ENCODE measurements at regions not wholly inside any gene's neighbourhood (a gene's known extent, or its start where the extent isn't known, plus 50 kb on each side); places are given as distances from the start of the nearest gene placed in this dataset.
"Not testable (repeated sequence)": the region's sequence is repeated elsewhere in the genome, so short reads cannot be mapped to it uniquely, and the experiment has no call there.

DNA sequence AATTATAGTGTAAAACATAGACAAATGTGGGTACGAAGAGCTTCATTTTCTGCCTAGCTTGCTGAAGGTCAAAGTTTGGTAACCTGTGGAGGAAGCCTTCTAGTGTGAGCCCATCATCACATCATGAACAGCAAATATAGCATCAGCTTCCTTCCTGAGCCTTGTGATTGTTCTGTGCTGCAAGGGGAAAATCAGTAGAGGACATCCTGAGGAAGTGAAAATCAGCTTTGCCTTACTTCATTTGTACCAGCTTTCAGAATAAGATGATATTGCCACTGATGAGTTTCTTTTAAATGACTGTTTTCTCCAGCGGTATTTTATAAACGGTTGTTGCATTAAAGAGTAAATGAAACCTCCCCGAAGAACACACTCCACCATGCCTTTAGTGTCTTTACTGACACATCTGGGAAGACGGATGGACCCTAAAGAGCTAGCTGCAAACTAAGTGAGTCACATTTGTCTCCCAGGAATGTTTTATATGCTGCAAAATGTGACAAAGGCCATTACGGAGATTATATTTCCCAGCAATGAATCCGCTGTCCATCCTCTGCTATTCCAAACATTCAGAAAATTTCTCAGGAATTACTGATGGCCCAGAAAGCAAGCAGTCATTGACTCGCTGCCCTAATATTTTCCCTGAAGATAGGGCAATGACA lies 1272.8 kb downstream of the SUCLG1 start (continued):
- no peak for TF ChIP-seq ZNF350 (tag by site-specific recombination; IDR thresholded peaks at IDR 0.05)
- TF ChIP-seq ZNF600 (tag by site-specific recombination; IDR thresholded peaks at IDR 0.05), result no peak

DNA sequence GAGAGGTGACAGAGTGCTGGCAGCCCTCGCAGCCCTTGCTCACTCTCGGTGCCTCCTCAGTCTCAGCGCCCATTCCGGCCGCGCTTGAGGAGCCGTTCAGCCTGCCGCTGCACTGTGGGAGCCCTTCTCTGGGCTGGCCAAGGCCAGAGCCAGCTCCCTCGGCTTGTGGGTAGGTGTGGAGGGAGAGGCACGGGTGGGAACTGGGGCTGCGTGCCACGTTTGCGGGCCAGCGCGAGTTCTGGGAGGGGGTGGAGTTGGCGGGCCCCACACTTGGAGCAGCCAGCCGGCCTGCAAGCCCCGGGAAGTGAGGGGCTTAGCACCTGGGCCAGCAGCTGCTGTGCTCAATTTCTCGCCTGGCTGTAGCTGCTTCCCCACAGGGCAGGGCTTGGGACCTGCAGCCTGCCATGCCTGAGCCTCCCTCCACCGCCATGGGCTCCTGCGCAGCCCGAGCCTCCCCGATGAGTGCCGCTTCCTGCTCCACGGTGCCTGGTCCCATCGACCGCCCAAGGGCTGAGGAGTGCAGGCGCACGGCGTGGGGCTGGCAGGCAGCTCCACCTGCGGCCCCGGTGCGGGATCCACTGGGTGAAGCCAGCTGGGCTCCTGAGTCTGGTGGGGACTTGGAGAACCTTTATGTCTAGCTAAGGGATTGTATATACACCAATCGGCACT lies 1278.1 kb downstream of the SUCLG1 start:
- H3K27ac ChIP-seq (ENCODE audit: extremely low read depth, low read depth, low read length); H3K9me3 ChIP-seq (ENCODE audit: control insufficient read depth, insufficient read depth, low read depth, low read length); H3K36me3 ChIP-seq (ENCODE audit: control insufficient read depth in 2 of 2, insufficient read depth in 1 of 2, low read length in 2 of 2); H3K4me1 ChIP-seq (ENCODE audit: control insufficient read depth, insufficient read depth, low read length); H3K4me3 ChIP-seq (ENCODE audit: low read depth, low read length); CTCF ChIA-PET: not testable (repeated sequence)
- POLR2A ChIA-PET, result interaction anchor here (0.6 kb wide), 1 partner anchor 11 kb away, joined by 5 read pairs; no protein-coding TSS in a partner anchor

DNA sequence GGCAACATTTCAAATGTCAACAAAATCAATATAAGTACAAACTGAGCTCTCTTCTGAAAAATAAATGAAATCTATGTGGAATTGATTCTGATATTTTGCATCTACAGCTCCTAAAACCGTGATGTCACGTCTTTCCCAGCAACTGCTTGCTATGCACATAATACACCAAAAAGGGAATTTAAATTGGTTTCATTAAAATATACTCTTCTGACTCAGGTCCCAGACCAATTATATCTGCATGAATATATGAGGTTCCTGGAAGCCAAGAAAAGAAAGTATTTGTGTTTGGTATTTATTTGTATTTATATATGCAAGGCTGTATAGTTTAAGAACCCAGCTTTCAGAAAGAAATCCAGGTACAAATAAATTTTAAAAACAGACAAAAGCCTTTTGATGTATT lies 1282.5 kb downstream of the SUCLG1 start:
- POLR2A ChIA-PET, result no interaction called here
- Histone ChIP-seq H3K9me3 (ENCODE audit: control insufficient read depth, insufficient read depth, low read depth, low read length) (no peaks in the 10 kb centered on the region), H3K4me3 (ENCODE audit: low read depth, low read length) (no peak overlapping the region), H3K36me3 (ENCODE audit: control insufficient read depth in 2 of 2, insufficient read depth in 1 of 2, low read length in 2 of 2) (no peaks in the 10 kb centered on the region), H3K27ac (ENCODE audit: extremely low read depth, low read depth, low read length) (no peak overlapping the region), H3K4me1 (ENCODE audit: control insufficient read depth, insufficient read depth, low read length) (no peaks in the 10 kb centered on the region)
- CTCF ChIA-PET, result no interaction called here
- TF ChIP-seq ZIC2 (tag by site-specific recombination; IDR thresholded peaks at IDR 0.05), result no peak

DNA sequence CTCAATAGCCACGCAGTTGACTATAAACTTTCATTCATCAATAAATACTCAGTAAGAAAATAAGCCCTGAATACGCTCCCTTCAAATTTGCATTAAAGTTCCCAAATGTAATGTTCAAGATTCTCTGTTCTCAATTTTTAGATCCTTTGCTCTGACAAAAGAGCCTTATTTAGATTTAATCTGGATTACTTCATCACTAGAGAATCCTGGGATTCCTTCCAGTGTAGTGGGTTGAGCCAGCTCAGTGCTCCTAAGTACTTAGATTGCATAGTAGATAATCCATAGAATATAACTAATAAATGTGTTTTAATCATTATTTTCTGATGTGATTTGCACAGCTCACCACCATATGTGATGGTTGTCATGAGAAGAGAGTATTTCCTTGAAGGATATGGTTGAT lies 1286.2 kb downstream of the SUCLG1 start:
- H3K4me3 ChIP-seq (ENCODE audit: low read depth, low read length), result no peak overlapping the region
- TF ChIP-seq KLF1 (tag by site-specific recombination; IDR thresholded peaks at IDR 0.05) (no peak), ZNF629 (tag by site-specific recombination; IDR thresholded peaks at IDR 0.05) (no peak), ZNF366 (tag by site-specific recombination; conservative IDR thresholded peaks at IDR 0.05) (no peak), ZNF555 (tag by site-specific recombination; conservative IDR thresholded peaks at IDR 0.05) (no peak), ZXDB (tag by site-specific recombination; IDR thresholded peaks at IDR 0.05) (no peak)
- H3K36me3 ChIP-seq (ENCODE audit: control insufficient read depth in 2 of 2, insufficient read depth in 1 of 2, low read length in 2 of 2), result no peaks in the 10 kb centered on the region
- no peaks in the 10 kb centered on the region for H3K9me3 ChIP-seq (ENCODE audit: control insufficient read depth, insufficient read depth, low read depth, low read length)
- no peak overlapping the region for H3K27ac ChIP-seq (ENCODE audit: extremely low read depth, low read depth, low read length)
- CTCF ChIA-PET, result no interaction called here
- H3K4me1 ChIP-seq (ENCODE audit: control insufficient read depth, insufficient read depth, low read length), result no peaks in the 10 kb centered on the region
- POLR2A ChIA-PET, result no interaction called here

DNA sequence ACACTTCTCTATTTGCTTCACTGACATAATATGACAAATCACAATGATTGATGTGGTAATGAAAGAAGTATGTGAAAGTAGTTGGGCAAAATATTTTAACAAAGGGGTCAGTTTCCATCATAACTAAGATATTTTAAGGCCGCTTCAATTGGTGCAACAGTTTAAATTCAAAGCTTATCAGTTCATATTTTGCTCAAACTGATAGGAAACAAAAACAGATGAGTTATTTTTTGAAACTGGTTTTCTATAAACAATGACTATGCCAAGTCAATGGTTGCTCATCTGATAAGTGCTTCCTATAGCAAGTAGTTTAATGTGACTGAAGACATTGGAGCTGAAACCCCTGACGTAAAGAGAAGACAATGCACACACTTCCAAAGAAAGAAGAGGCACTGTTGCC lies 1290.7 kb downstream of the SUCLG1 start:
- Histone ChIP-seq H3K36me3 (ENCODE audit: control insufficient read depth in 2 of 2, insufficient read depth in 1 of 2, low read length in 2 of 2) (no peaks in the 10 kb centered on the region), H3K4me3 (ENCODE audit: low read depth, low read length) (no peak overlapping the region), H3K9me3 (ENCODE audit: control insufficient read depth, insufficient read depth, low read depth, low read length) (no peaks in the 10 kb centered on the region), H3K4me1 (ENCODE audit: control insufficient read depth, insufficient read depth, low read length) (no peaks in the 10 kb centered on the region), H3K27ac (ENCODE audit: extremely low read depth, low read depth, low read length) (no peak overlapping the region)
- TF ChIP-seq ZNF350 (tag by site-specific recombination; IDR thresholded peaks at IDR 0.05) (no peak), ZNF76 (tag by site-specific recombination; IDR thresholded peaks at IDR 0.05; ENCODE audit: borderline replicate concordance, low read depth) (no peak), ZNF837 (tag by site-specific recombination; IDR thresholded peaks at IDR 0.05) (no peak), ZBTB1 (tag by site-specific recombination; IDR thresholded peaks at IDR 0.05) (no peak), ZNF19 (tag by site-specific recombination; IDR thresholded peaks at IDR 0.05; ENCODE audit: low read depth) (no peak), ZNF560 (tag by site-specific recombination; IDR thresholded peaks at IDR 0.05; ENCODE audit: borderline replicate concordance) (no peak), ZBTB8A (tag by site-specific recombination; IDR thresholded peaks at IDR 0.05) (no peak), ZNF654 (tag by site-specific recombination; IDR thresholded peaks at IDR 0.05; ENCODE audit: low read depth) (no peak), KLF10 (tag by site-specific recombination; IDR thresholded peaks at IDR 0.05) (no peak)
- TF ChIP-seq, protein P1, sequence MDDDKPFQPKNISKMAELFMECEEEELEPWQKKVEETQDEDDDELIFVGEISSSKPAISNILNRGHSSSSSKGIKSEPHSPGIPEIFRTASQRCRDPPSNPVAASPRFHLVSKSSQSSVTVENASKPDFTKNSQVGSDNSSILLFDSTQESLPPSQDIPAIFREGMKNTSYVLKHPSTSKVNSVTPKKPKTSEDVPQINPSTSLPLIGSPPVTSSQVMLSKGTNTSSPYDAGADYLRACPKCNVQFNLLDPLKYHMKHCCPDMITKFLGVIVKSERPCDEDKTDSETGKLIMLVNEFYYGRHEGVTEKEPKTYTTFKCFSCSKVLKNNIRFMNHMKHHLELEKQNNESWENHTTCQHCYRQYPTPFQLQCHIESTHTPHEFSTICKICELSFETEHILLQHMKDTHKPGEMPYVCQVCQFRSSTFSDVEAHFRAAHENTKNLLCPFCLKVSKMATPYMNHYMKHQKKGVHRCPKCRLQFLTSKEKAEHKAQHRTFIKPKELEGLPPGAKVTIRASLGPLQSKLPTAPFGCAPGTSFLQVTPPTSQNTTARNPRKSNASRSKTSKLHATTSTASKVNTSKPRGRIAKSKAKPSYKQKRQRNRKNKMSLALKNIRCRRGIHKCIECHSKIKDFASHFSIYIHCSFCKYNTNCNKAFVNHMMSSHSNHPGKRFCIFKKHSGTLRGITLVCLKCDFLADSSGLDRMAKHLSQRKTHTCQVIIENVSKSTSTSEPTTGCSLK (tag by site-specific recombination; IDR thresholded peaks at IDR 0.05), result no peak
- TF ChIP-seq, protein P2, sequence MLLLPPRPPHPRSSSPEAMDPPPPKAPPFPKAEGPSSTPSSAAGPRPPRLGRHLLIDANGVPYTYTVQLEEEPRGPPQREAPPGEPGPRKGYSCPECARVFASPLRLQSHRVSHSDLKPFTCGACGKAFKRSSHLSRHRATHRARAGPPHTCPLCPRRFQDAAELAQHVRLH (tag by site-specific recombination; IDR thresholded peaks at IDR 0.05), result no peak
- POLR2A ChIA-PET, result no interaction called here
- CTCF ChIA-PET, result no interaction called here

Measured in HEK293 (cell line).